ENCODE measurements at regions not wholly inside any gene's neighbourhood (a gene's known extent, or its start where the extent isn't known, plus 50 kb on each side); places are given as distances from the start of the nearest gene placed in this dataset.
"Not testable (repeated sequence)": the region's sequence is repeated elsewhere in the genome, so short reads cannot be mapped to it uniquely, and the experiment has no call there.

GRCh38 chr4:110364911-110365520, 110.9 kb upstream of the ENPEP start:
- DNase-seq (ENCODE audit: low read depth, low spot score): no peak

- no peak for DNase-seq (ENCODE audit: low read depth, low spot score)
Observed at GRCh38 chr4:110361921-110362320, 114.0 kb upstream of the ENPEP start.

GRCh38 chr4:110359076-110359475, 116.9 kb upstream of the ENPEP start:
- DNase-seq (ENCODE audit: low read depth, low spot score): no peak

GRCh38 chr4:110357521-110357920, 118.4 kb upstream of the ENPEP start:
- DNase-seq (ENCODE audit: low read depth, low spot score): no peak

GRCh38 chr4:110354460-110354859, 121.5 kb upstream of the ENPEP start:
- no peak for DNase-seq (ENCODE audit: low read depth, low spot score)

- DNase-seq (ENCODE audit: low read depth, low spot score): no peak
Observed at GRCh38 chr4:110352670-110353442, 123.1 kb upstream of the ENPEP start.

GRCh38 chr4:110348711-110349383, 127.1 kb upstream of the ENPEP start:
- DNase-seq (ENCODE audit: low read depth, low spot score): no peak

- no peak for DNase-seq (ENCODE audit: low read depth, low spot score)
Observed at GRCh38 chr4:110347805-110348204, 128.2 kb upstream of the ENPEP start.

GRCh38 chr4:110344165-110344564, 131.8 kb upstream of the ENPEP start:
- DNase-seq (ENCODE audit: low read depth, low spot score): no peak

- no peak for DNase-seq (ENCODE audit: low read depth, low spot score)
Observed at GRCh38 chr4:110343534-110343933, 132.4 kb upstream of the ENPEP start.

- not testable (repeated sequence) for DNase-seq (ENCODE audit: low read depth, low spot score)
Observed at GRCh38 chr4:110341118-110341517, 134.8 kb upstream of the ENPEP start.

GRCh38 chr4:110335399-110335798, 137.0 kb upstream of the ELOVL6 start:
- no peak for DNase-seq (ENCODE audit: low read depth, low spot score)

GRCh38 chr4:110332483-110332882, 134.1 kb upstream of the ELOVL6 start:
- no peak for DNase-seq (ENCODE audit: low read depth, low spot score)

GRCh38 chr4:110326426-110326825, 128.0 kb upstream of the ELOVL6 start:
- DNase-seq (ENCODE audit: low read depth, low spot score): not testable (repeated sequence)

GRCh38 chr4:110310795-110311194, 112.4 kb upstream of the ELOVL6 start:
- DNase-seq (ENCODE audit: low read depth, low spot score): no peak

- no peak for DNase-seq (ENCODE audit: low read depth, low spot score)
Observed at GRCh38 chr4:110309675-110310074, 111.3 kb upstream of the ELOVL6 start.

GRCh38 chr4:110306303-110306702, 107.9 kb upstream of the ELOVL6 start:
- DNase-seq (ENCODE audit: low read depth, low spot score): no peak

- DNase-seq (ENCODE audit: low read depth, low spot score): no peak
Observed at GRCh38 chr4:110305455-110305854, 107.0 kb upstream of the ELOVL6 start.

- no peak for DNase-seq (ENCODE audit: low read depth, low spot score)
Observed at GRCh38 chr4:110296892-110297291, 98.5 kb upstream of the ELOVL6 start.

GRCh38 chr4:110294165-110294564, 95.8 kb upstream of the ELOVL6 start:
- no peak for DNase-seq (ENCODE audit: low read depth, low spot score)

GRCh38 chr4:110292994-110293744, 94.8 kb upstream of the ELOVL6 start:
- no peak for DNase-seq (ENCODE audit: low read depth, low spot score)

- no peak for DNase-seq (ENCODE audit: low read depth, low spot score)
Observed at GRCh38 chr4:110290511-110290910, 92.1 kb upstream of the ELOVL6 start.
